GM23338 (cell line): ENCODE measurements at regions not wholly inside any gene's neighbourhood (a gene's known extent, or its start where the extent isn't known, plus 50 kb on each side); places are given as distances from the start of the nearest gene placed in this dataset.

ENCODE experiments used
- ATAC-seq: fragments of 200-7000 bp; cut with Tn5 transposase; 3 replicates; pipeline ENCODE4 v1.9.1; 2020
- DNase-seq: peaks from one replicate; pipeline ENCODE4 v3.0.0-alpha.2; 2015; ENCODE audit warnings: low spot score
- H2AFZ ChIP-seq: fragments of 200-600 bp; sonication (generic); 2 replicates; pipeline ENCODE4 v1.8.0; 2016; ENCODE audit warnings: antibody characterized with exemption, mild to moderate bottlenecking, moderate library complexity
- H3F3A ChIP-seq: fragments of 200-600 bp; sonication (generic); replicated peaks from 2 replicates; pipeline ENCODE4 v1.8.0; 2017; ENCODE audit warnings: antibody characterized with exemption, mixed run types, low read depth
- H3K27ac ChIP-seq: fragments of 200-600 bp; sonication (generic); 2 replicates; pipeline ENCODE4 v1.6.1; 2016; ENCODE audit warnings: low read depth
- H3K27me3 ChIP-seq: fragments of 200-600 bp; sonication (generic); 2 replicates; pipeline ENCODE4 v1.8.0; 2016; ENCODE audit warnings: mild to moderate bottlenecking, mixed run types, moderate library complexity; ENCODE audit not compliant: insufficient read depth
- H3K36me3 ChIP-seq: fragments of 200-600 bp; sonication (generic); 2 replicates; pipeline ENCODE4 v1.8.0; 2016; ENCODE audit warnings: mild to moderate bottlenecking; ENCODE audit not compliant: insufficient read depth
- H3K4me1 ChIP-seq: fragments of 200-600 bp; sonication (generic); 2 replicates; pipeline ENCODE4 v1.8.0; 2016; ENCODE audit warnings: mild to moderate bottlenecking, moderate library complexity; ENCODE audit not compliant: insufficient read depth
- H3K4me2 ChIP-seq: fragments of 200-600 bp; sonication (generic); 2 replicates; pipeline ENCODE4 v1.7.1; 2017; ENCODE audit warnings: mixed run types
- H3K4me3 ChIP-seq: fragments of 200-600 bp; sonication (generic); 2 replicates; pipeline ENCODE4 v1.6.1; 2016; ENCODE audit warnings: mixed run types
- H3K79me2 ChIP-seq: fragments of 200-600 bp; sonication (generic); replicated peaks from 2 replicates; pipeline ENCODE4 v1.8.0; 2017; ENCODE audit warnings: mild to moderate bottlenecking; ENCODE audit not compliant: insufficient read depth
- H3K9me2 ChIP-seq: fragments of 200-600 bp; sonication (generic); 2 replicates; pipeline ENCODE4 v1.8.0; 2017; ENCODE audit not compliant: insufficient read depth
- H4K20me1 ChIP-seq: fragments of 200-600 bp; sonication (generic); replicated peaks from 2 replicates; pipeline ENCODE4 v1.8.0; 2017; ENCODE audit warnings: mild to moderate bottlenecking; ENCODE audit not compliant: insufficient read depth
- H3K27ac Mint-ChIP-seq: 2 replicates; pipeline ENCODE4 v1.8.0; 2020; ENCODE audit warnings: inconsistent platforms, mild to moderate bottlenecking, moderate library complexity, mixed read lengths
- H3K27me3 Mint-ChIP-seq: 3 replicates; pipeline ENCODE4 v1.8.0; 2022; ENCODE audit warnings: low read depth, mild to moderate bottlenecking, moderate library complexity, mixed read lengths, inconsistent platforms; ENCODE audit not compliant: insufficient read depth, poor library complexity
- H3K36me3 Mint-ChIP-seq: 3 replicates; pipeline ENCODE4 v1.8.0; 2021; ENCODE audit warnings: low read depth, mild to moderate bottlenecking, inconsistent platforms, moderate library complexity, mixed read lengths
- H3K4me1 Mint-ChIP-seq: 3 replicates; pipeline ENCODE4 v1.8.0; 2020; ENCODE audit warnings: mild to moderate bottlenecking, inconsistent platforms, mixed read lengths
- H3K4me3 Mint-ChIP-seq: 3 replicates; pipeline ENCODE4 v1.8.0; 2021; ENCODE audit warnings: moderate library complexity, mild to moderate bottlenecking, inconsistent platforms, mixed read lengths
- H3K9me3 Mint-ChIP-seq: 3 replicates; pipeline ENCODE4 v1.8.0; 2020; ENCODE audit warnings: moderate library complexity, mild to moderate bottlenecking, inconsistent platforms, mixed read lengths
- CREB1 ChIP-seq: fragments of 250-450 bp; sonication (Bioruptor Pico); IDR thresholded peaks from 2 replicates; pipeline ENCODE4 v1.5.0; 2020; ENCODE audit warnings: low read depth, mild to moderate bottlenecking, moderate library complexity
- CTCF ChIP-seq, 2 experiments: fragments of 200-600 bp in 1 of 2; sonication (generic) in 1 of 2; conservative IDR thresholded peaks; 2 replicates each; pipeline versions ENCODE4 v1.5.1 to v1.6.1; 2016 to 2017; ENCODE audit warnings: antibody characterized with exemption in 2 of 2, low read depth in 2 of 2, mild to moderate bottlenecking in 2 of 2, moderate library complexity in 1 of 2
- EZH2 ChIP-seq: fragments of 200-600 bp; sonication (generic); IDR thresholded peaks from one replicate; pipeline ENCODE4 v1.8.0; 2017; ENCODE audit warnings: antibody characterized with exemption, mild to moderate bottlenecking, low read depth; ENCODE audit not compliant: unreplicated experiment
- EZH2phosphoT487 ChIP-seq: fragments of 200-600 bp; sonication (generic); IDR thresholded peaks from one replicate; pipeline ENCODE4 v1.8.1; 2018; ENCODE audit warnings: antibody characterized with exemption; ENCODE audit not compliant: unreplicated experiment
- JUNB ChIP-seq: IDR thresholded peaks from one replicate; pipeline ENCODE4 v1.6.1; 2016; ENCODE audit warnings: antibody characterized with exemption; ENCODE audit not compliant: unreplicated experiment
- NANOG ChIP-seq: IDR thresholded peaks from 2 replicates; pipeline ENCODE4 v1.6.1; 2016; ENCODE audit warnings: antibody characterized with exemption, borderline replicate concordance
- POLR2AphosphoS5 ChIP-seq: IDR thresholded peaks from 2 replicates; pipeline ENCODE4 v1.6.1; 2016; ENCODE audit warnings: antibody characterized with exemption, low read depth
- REST ChIP-seq: IDR thresholded peaks from one replicate; pipeline ENCODE4 v1.6.1; 2018; ENCODE audit warnings: antibody characterized with exemption; ENCODE audit not compliant: unreplicated experiment
- STAT1 ChIP-seq: IDR thresholded peaks from one replicate; pipeline ENCODE4 v1.6.1; 2016; ENCODE audit warnings: antibody characterized with exemption; ENCODE audit not compliant: unreplicated experiment
- ZNF114 ChIP-seq: fragments of 250-450 bp; sonication (Bioruptor Pico); IDR thresholded peaks from 2 replicates; pipeline ENCODE4 v1.5.0; 2020; ENCODE audit warnings: mild to moderate bottlenecking, moderate library complexity
- ZNF462 ChIP-seq: fragments of 250-450 bp; sonication (Bioruptor Pico); IDR thresholded peaks from 2 replicates; pipeline ENCODE4 v1.5.0; 2020; ENCODE audit warnings: mild to moderate bottlenecking, moderate library complexity

GRCh38 chr13:55669051-55669450 lies 1471.7 kb upstream of the PRR20A start:
- H3K4me3 ChIP-seq = no peak overlapping the region
- no peaks in the 10 kb centered on the region for H3K27me3 ChIP-seq
- no peaks in the 10 kb centered on the region for H3K9me2 ChIP-seq
- no peaks in the 10 kb centered on the region for H3F3A ChIP-seq
- no peak for TF ChIP-seq EZH2phosphoT487
- peaks cover 36% of the 10 kb centered on the region for H3K79me2 ChIP-seq
- Mint-ChIP-seq H3K4me3 (no peak overlapping the region), H3K9me3 (peaks cover 17% of the 10 kb centered on the region), H3K27ac (no peak overlapping the region), H3K4me1 (peaks cover 30% of the 10 kb centered on the region), H3K36me3 (peaks cover 44% of the 10 kb centered on the region), H3K27me3 (no peaks in the 10 kb centered on the region)
- ATAC-seq (no peak), DNase-seq (no peak)
- no peaks in the 10 kb centered on the region for H4K20me1 ChIP-seq
- H3K36me3 ChIP-seq = no peaks in the 10 kb centered on the region
- H3K27ac ChIP-seq = no peak overlapping the region
- no peak overlapping the region for H2AFZ ChIP-seq
- H3K4me2 ChIP-seq = no peak overlapping the region
- H3K4me1 ChIP-seq = peaks cover 13% of the 10 kb centered on the region

- H4K20me1 ChIP-seq = no peaks in the 10 kb centered on the region
- Mint-ChIP-seq H3K4me3 (no peak overlapping the region), H3K27me3 (peaks cover 3% of the 10 kb centered on the region), H3K27ac (peak overlapping the region; percentile 80; the same call in 1 of the 2 replicates), H3K4me1 (peaks cover 39% of the 10 kb centered on the region), H3K36me3 (peaks cover 38% of the 10 kb centered on the region), H3K9me3 (peaks cover 9% of the 10 kb centered on the region)
- no peaks in the 10 kb centered on the region for H3K9me2 ChIP-seq
- H3K4me3 ChIP-seq = no peak overlapping the region
- H3K36me3 ChIP-seq = no peaks in the 10 kb centered on the region
- 0 out of 2 replicates have a peak, but pooled peaks cover 6% of the 10 kb centered on the region for H3K79me2 ChIP-seq
- DNase-seq = peak; percentile 66
- H3K4me1 ChIP-seq = peaks cover 25% of the 10 kb centered on the region
- no peaks in the 10 kb centered on the region for H3K27me3 ChIP-seq
- no peak overlapping the region for H2AFZ ChIP-seq
- peak overlapping the region; percentile 48; the same call in 1 of the 2 replicates for H3K4me2 ChIP-seq
- ATAC-seq = peak; percentile 92
- no peaks in the 10 kb centered on the region for H3F3A ChIP-seq
- peak overlapping the region; percentile 83 for H3K27ac ChIP-seq
- TF ChIP-seq NANOG (no peak), ZNF462 (peak; percentile 85), ZNF114 (CRISPR knock-in tag) (no peak), REST (no peak), CTCF (conservative IDR thresholded peaks at IDR 0.05; ENCODE audit: low read depth in 2 of 2) (no peak), POLR2AphosphoS5 (peak; percentile 36; the same call in 1 of the 2 replicates), STAT1 (no peak), EZH2 (no peak), CREB1 (CRISPR knock-in tag) (no peak), EZH2phosphoT487 (no peak), JUNB (no peak)
These were observed 1466.8 kb upstream of the PRR20A start for GRCh38 chr13:55673910-55674309.
